Stimulated activated CD4-positive, alpha-beta T cell treated with anti-CD3 and anti-CD28 coated beads, Interleukin-15, amount 100 ng/mL, for 24 hours (primary cell): ENCODE measurements at regions not wholly inside any gene's neighbourhood (a gene's known extent, or its start where the extent isn't known, plus 50 kb on each side); places are given as distances from the start of the nearest gene placed in this dataset.

Experiments
- DNase-seq: peaks from one replicate; pipeline ENCODE4 v3.0.0-alpha.2; 2020

GRCh38 chr16:9383281-9383680, 291.8 kb downstream of the HAPSTR1 start:
- no peak for DNase-seq

- no peak for DNase-seq
Observed at GRCh38 chr16:9384141-9384540, 292.7 kb downstream of the HAPSTR1 start.

- DNase-seq, result no peak
Observed at GRCh38 chr16:9389543-9390207, 298.2 kb downstream of the HAPSTR1 start.

GRCh38 chr16:9392956-9393355, 301.5 kb downstream of the HAPSTR1 start:
- no peak for DNase-seq

- DNase-seq, result no peak
Observed at GRCh38 chr16:9393591-9393990, 302.1 kb downstream of the HAPSTR1 start.

GRCh38 chr16:9395958-9396359, 304.5 kb downstream of the HAPSTR1 start:
- DNase-seq, result no peak

GRCh38 chr16:9399573-9399972, 308.1 kb downstream of the HAPSTR1 start:
- no peak for DNase-seq

GRCh38 chr16:9401173-9401572, 309.7 kb downstream of the HAPSTR1 start:
- no peak for DNase-seq

GRCh38 chr16:9402293-9402860, 310.9 kb downstream of the HAPSTR1 start:
- no peak for DNase-seq

- no peak for DNase-seq
Observed at GRCh38 chr16:9404811-9405210, 313.4 kb downstream of the HAPSTR1 start.

- no peak for DNase-seq
Observed at GRCh38 chr16:9406038-9406712, 314.7 kb downstream of the HAPSTR1 start.

- DNase-seq, result no peak
Observed at GRCh38 chr16:9407206-9407758, 315.8 kb downstream of the HAPSTR1 start.

GRCh38 chr16:9408297-9408878, 316.9 kb downstream of the HAPSTR1 start:
- DNase-seq, result no peak

GRCh38 chr16:9409560-9410493, 318.4 kb downstream of the HAPSTR1 start:
- DNase-seq, result no peak

GRCh38 chr16:9411426-9411825, 320.0 kb downstream of the HAPSTR1 start:
- no peak for DNase-seq

GRCh38 chr16:9412031-9412914, 320.8 kb downstream of the HAPSTR1 start:
- DNase-seq, result no peak

GRCh38 chr16:9412915-9413264, 321.4 kb downstream of the HAPSTR1 start:
- no peak for DNase-seq

GRCh38 chr16:9415545-9415944, 324.1 kb downstream of the HAPSTR1 start:
- DNase-seq, result no peak

- DNase-seq, result no peak
Observed at GRCh38 chr16:9417898-9418297, 326.5 kb downstream of the HAPSTR1 start.

GRCh38 chr16:9419161-9419560, 327.7 kb downstream of the HAPSTR1 start:
- no peak for DNase-seq

GRCh38 chr16:9422762-9423513, 331.5 kb downstream of the HAPSTR1 start:
- DNase-seq, result no peak
